ENCODE measurements at regions not wholly inside any gene's neighbourhood (a gene's known extent, or its start where the extent isn't known, plus 50 kb on each side); places are given as distances from the start of the nearest gene placed in this dataset.
A peak's percentile ranks its signal among the peaks of the same experiment; 100 is the strongest.
"Not testable (repeated sequence)": the region's sequence is repeated elsewhere in the genome, so short reads cannot be mapped to it uniquely, and the experiment has no call there.

DNA sequence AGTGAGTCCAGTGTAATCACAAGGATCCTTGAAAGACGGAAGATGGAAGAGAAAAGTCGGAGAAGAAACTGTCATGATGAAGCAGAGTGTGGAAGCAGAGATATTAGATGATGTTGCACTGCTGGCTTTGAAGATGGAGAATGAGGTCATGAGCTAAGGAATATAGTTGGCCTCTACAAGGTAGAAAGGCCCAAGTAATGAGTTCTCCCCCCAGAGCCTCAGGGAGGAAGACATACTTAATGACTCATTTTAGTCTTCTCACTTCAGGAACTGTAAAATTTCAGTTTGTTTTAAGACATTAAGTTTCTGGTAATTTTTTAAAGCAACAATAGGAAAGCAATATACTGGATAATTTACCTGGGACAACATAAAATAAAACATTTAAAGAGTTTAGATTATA lies 1331.5 kb upstream of the PCDH20 start:
- TF ChIP-seq EZH2phosphoT487 (conservative IDR thresholded peaks at IDR 0.05; ENCODE audit: low read length) = no peak
- TF ChIP-seq, protein P1, sequence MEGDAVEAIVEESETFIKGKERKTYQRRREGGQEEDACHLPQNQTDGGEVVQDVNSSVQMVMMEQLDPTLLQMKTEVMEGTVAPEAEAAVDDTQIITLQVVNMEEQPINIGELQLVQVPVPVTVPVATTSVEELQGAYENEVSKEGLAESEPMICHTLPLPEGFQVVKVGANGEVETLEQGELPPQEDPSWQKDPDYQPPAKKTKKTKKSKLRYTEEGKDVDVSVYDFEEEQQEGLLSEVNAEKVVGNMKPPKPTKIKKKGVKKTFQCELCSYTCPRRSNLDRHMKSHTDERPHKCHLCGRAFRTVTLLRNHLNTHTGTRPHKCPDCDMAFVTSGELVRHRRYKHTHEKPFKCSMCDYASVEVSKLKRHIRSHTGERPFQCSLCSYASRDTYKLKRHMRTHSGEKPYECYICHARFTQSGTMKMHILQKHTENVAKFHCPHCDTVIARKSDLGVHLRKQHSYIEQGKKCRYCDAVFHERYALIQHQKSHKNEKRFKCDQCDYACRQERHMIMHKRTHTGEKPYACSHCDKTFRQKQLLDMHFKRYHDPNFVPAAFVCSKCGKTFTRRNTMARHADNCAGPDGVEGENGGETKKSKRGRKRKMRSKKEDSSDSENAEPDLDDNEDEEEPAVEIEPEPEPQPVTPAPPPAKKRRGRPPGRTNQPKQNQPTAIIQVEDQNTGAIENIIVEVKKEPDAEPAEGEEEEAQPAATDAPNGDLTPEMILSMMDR (IDR thresholded peaks at IDR 0.05; ENCODE audit: insufficient read depth, low read length, poor library complexity, severe bottlenecking) = no peak
- no peaks in the 10 kb centered on the region for H4K20me1 ChIP-seq (ENCODE audit: low read depth, low read length)
- no peak overlapping the region for H3K4me3 ChIP-seq (ENCODE audit: insufficient read depth, low read length, poor library complexity, severe bottlenecking)
- no peak overlapping the region for H3K4me2 ChIP-seq (ENCODE audit: low read depth, low read length, poor library complexity, severe bottlenecking)
- H3K79me2 ChIP-seq (ENCODE audit: insufficient read depth, low read length) = no peaks in the 10 kb centered on the region
- no peaks in the 10 kb centered on the region for H3K9me2 ChIP-seq (replicated peaks; ENCODE audit: insufficient read depth, low read length)
- H3F3A ChIP-seq (ENCODE audit: insufficient read depth) = no peaks in the 10 kb centered on the region
- no peaks in the 10 kb centered on the region for H3K27me3 ChIP-seq (ENCODE audit: low read length)
- no peaks in the 10 kb centered on the region for H3K9me3 ChIP-seq (ENCODE audit: insufficient read depth, low read length)
- no peak overlapping the region for H2AFZ ChIP-seq (ENCODE audit: low read depth, low read length, severe bottlenecking)
- H3K36me3 ChIP-seq (ENCODE audit: low read length) = no peaks in the 10 kb centered on the region
- no peak overlapping the region for H3K9ac ChIP-seq (ENCODE audit: low read length)
- H3K27ac ChIP-seq (ENCODE audit: low read depth, low read length) = no peak overlapping the region

GRCh38 chr13:62729746-62730145 lies 1314.1 kb upstream of the PCDH20 start:
- H2AFZ ChIP-seq (ENCODE audit: low read depth, low read length, severe bottlenecking); H3K4me2 ChIP-seq (ENCODE audit: low read depth, low read length, poor library complexity, severe bottlenecking); H3K36me3 ChIP-seq (ENCODE audit: low read length); H3K9ac ChIP-seq (ENCODE audit: low read length); H4K20me1 ChIP-seq (ENCODE audit: low read depth, low read length); H3K79me2 ChIP-seq (ENCODE audit: insufficient read depth, low read length); H3K27me3 ChIP-seq (ENCODE audit: low read length); H3K27ac ChIP-seq (ENCODE audit: low read depth, low read length); H3K9me2 ChIP-seq (replicated peaks; ENCODE audit: insufficient read depth, low read length); H3K9me3 ChIP-seq (ENCODE audit: insufficient read depth, low read length); H3K4me3 ChIP-seq (ENCODE audit: insufficient read depth, low read length, poor library complexity, severe bottlenecking); H3F3A ChIP-seq (ENCODE audit: insufficient read depth): not testable (repeated sequence)

DNA sequence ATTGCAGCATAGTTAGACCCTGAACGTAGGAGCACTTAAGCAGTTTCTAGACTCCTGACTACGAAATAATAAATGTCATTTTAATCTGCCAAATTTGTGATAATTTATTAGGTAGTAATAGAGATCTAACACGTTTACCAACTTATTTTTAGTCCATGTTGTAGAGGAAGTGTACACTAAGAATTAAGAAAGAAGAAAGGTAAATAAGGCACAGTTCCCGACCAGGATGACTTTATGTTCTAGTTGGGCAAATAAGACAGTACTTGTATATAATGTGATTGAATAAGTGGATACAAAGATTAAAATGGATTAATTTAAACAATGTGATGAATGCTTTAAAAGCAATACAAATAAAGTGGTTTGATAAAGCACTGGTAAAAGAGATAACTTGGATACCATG lies 1306.2 kb upstream of the PCDH20 start:
- Histone ChIP-seq H4K20me1 (ENCODE audit: low read depth, low read length) (no peaks in the 10 kb centered on the region), H3K36me3 (ENCODE audit: low read length) (no peaks in the 10 kb centered on the region), H3K27ac (ENCODE audit: low read depth, low read length) (no peak overlapping the region), H3K79me2 (ENCODE audit: insufficient read depth, low read length) (no peaks in the 10 kb centered on the region), H3K4me2 (ENCODE audit: low read depth, low read length, poor library complexity, severe bottlenecking) (no peak overlapping the region), H2AFZ (ENCODE audit: low read depth, low read length, severe bottlenecking) (peak overlapping the region; percentile 23), H3K9ac (ENCODE audit: low read length) (no peak overlapping the region), H3K4me3 (ENCODE audit: insufficient read depth, low read length, poor library complexity, severe bottlenecking) (no peak overlapping the region), H3F3A (ENCODE audit: insufficient read depth) (no peaks in the 10 kb centered on the region), H3K27me3 (ENCODE audit: low read length) (no peaks in the 10 kb centered on the region), H3K9me3 (ENCODE audit: insufficient read depth, low read length) (no peaks in the 10 kb centered on the region), H3K9me2 (replicated peaks; ENCODE audit: insufficient read depth, low read length) (no peaks in the 10 kb centered on the region)
- TF ChIP-seq, protein P1 (IDR thresholded peaks at IDR 0.05; ENCODE audit: insufficient read depth, low read length, poor library complexity, severe bottlenecking) = no peak
- TF ChIP-seq EZH2phosphoT487 (conservative IDR thresholded peaks at IDR 0.05; ENCODE audit: low read length) = no peak

DNA sequence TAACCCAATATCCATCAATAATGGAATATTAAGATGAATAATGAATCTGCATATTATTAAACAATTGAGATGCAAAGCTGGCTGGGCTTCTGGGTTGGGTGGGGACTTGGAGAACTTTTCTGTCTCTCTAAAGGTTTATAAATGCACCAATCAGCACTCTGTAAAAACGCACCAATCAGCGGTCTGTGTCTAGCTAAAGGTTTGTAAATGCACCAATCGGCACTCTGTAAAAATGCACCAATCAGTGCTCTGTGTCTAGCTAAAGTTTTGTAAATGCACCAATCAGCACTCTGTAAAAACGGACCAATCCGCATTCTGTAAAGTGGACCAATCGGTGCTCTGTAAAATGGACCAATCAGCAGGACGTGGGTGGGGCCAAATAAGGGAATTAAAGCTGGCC lies 1296.3 kb upstream of the PCDH20 start:
- not testable (repeated sequence) for H3K9me3 ChIP-seq (ENCODE audit: insufficient read depth, low read length); H3K27ac ChIP-seq (ENCODE audit: low read depth, low read length); H3K9me2 ChIP-seq (replicated peaks; ENCODE audit: insufficient read depth, low read length); H3K4me3 ChIP-seq (ENCODE audit: insufficient read depth, low read length, poor library complexity, severe bottlenecking); H3F3A ChIP-seq (ENCODE audit: insufficient read depth); H3K9ac ChIP-seq (ENCODE audit: low read length); H3K27me3 ChIP-seq (ENCODE audit: low read length); H2AFZ ChIP-seq (ENCODE audit: low read depth, low read length, severe bottlenecking); H3K36me3 ChIP-seq (ENCODE audit: low read length); H4K20me1 ChIP-seq (ENCODE audit: low read depth, low read length); H3K79me2 ChIP-seq (ENCODE audit: insufficient read depth, low read length); H3K4me2 ChIP-seq (ENCODE audit: low read depth, low read length, poor library complexity, severe bottlenecking)

All from SU-DHL-6 (cell line).